ENCODE measurements at regions not wholly inside any gene's neighbourhood (a gene's known extent, or its start where the extent isn't known, plus 50 kb on each side); places are given as distances from the start of the nearest gene placed in this dataset.

DNA sequence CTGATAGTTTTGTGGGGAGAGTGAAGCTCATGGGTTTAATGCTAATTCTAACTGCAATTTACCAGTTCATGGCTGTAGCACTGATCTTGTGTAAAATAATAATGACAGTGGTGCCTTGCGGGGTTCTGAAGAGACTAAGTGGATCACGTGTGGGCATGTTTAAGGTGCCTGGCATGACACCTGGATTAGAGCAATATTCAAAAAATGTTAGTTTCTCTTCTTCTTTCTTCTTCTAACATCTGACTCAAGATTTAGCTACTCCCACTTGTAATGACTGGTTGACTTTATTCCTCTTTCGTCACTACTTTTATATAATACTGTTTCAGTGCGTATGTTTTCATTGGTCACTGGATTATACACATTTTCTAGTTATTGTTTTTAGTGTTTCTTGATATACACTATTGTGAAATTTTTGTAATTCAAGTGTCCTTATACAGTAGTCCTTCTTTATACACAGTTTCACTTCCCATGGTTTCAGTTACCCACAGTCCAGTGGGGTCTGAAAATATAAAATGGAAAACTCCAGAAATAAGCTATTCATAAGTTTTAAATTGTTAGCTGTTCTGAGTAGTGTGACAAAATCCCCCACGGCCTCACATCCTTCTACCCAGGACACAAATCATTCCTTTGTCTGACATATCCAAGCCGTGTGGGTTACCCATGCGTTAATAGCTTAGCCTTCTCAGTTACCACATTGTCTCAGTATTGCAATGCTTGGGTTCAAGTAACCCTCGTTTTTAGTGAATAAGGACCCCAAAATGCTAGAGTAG lies 662.2 kb upstream of the CNTNAP5 start (continued):
- no peak for TF ChIP-seq IRF3 (IDR thresholded peaks at IDR 0.05; ENCODE audit: low read depth, low read length)

GRCh38 chr2:123363826-123364225 lies 661.3 kb upstream of the CNTNAP5 start:
- H3K9ac ChIP-seq: no peak overlapping the region
- H3K9me3 ChIP-seq: peaks cover 16% of the 10 kb centered on the region
- POLR2A ChIA-PET: no interaction called here
- no peak overlapping the region for H2AFZ ChIP-seq (ENCODE audit: low read depth)
- no peak overlapping the region for H3K27ac ChIP-seq (ENCODE audit: low read depth in 2 of 2, low read length in 1 of 2)
- TF ChIP-seq TAF1 (IDR thresholded peaks at IDR 0.05; ENCODE audit: borderline replicate concordance, low read depth, low read length) (no peak), NRF1 (IDR thresholded peaks at IDR 0.05; ENCODE audit: low read depth, low read length) (no peak), MXI1 (IDR thresholded peaks at IDR 0.05; ENCODE audit: low read depth, low read length) (no peak), FOSL2 (IDR thresholded peaks at IDR 0.05; ENCODE audit: borderline replicate concordance, low read depth) (no peak), IRF3 (IDR thresholded peaks at IDR 0.05; ENCODE audit: low read depth, low read length) (no peak), USF1 (IDR thresholded peaks at IDR 0.05; ENCODE audit: borderline replicate concordance, low read depth) (no peak), TEAD4 (IDR thresholded peaks at IDR 0.05; ENCODE audit: borderline replicate concordance, insufficient read depth) (no peak), NFIC (IDR thresholded peaks at IDR 0.05; ENCODE audit: borderline replicate concordance) (no peak), POLR2AphosphoS5 (IDR thresholded peaks at IDR 0.05; ENCODE audit: low read depth, low read length) (no peak), RAD21 (IDR thresholded peaks at IDR 0.05; ENCODE audit: low read length) (no peak)
- no peaks in the 10 kb centered on the region for H3K4me1 ChIP-seq (ENCODE audit: control insufficient read depth in 1 of 2, insufficient read depth in 2 of 2, low read depth in 1 of 2, low read length in 1 of 2)
- H3K4me2 ChIP-seq: no peak overlapping the region
- WGBS (ENCODE audit: low lambda C conversion rate): 52% methylated on average over 2 of the region's 2 CpGs
- no peaks in the 10 kb centered on the region for H3K36me3 ChIP-seq (replicated peaks in 1 of 2; ENCODE audit: control insufficient read depth in 1 of 2, insufficient read depth in 2 of 2, low read length in 1 of 2)
- H3K79me2 ChIP-seq (ENCODE audit: insufficient read depth): no peaks in the 10 kb centered on the region
- H3F3A ChIP-seq (replicated peaks; ENCODE audit: insufficient read depth): no peaks in the 10 kb centered on the region
- H3K27me3 ChIP-seq (ENCODE audit: insufficient read depth): no peaks in the 10 kb centered on the region
- no peak for DNase-seq
- CTCF ChIA-PET: no interaction called here
- no peak overlapping the region for H3K4me3 ChIP-seq (ENCODE audit: low read depth in 2 of 2, low read length in 1 of 2)
- no peaks in the 10 kb centered on the region for H4K20me1 ChIP-seq (ENCODE audit: insufficient read depth)
- H3K9me2 ChIP-seq: no peaks in the 10 kb centered on the region

- no peak for DNase-seq
These were observed 660.7 kb upstream of the CNTNAP5 start for GRCh38 chr2:123364243-123364896.

More at GRCh38 chr2:123364243-123364896, 660.7 kb upstream of the CNTNAP5 start:
- peaks cover 16% of the 10 kb centered on the region for H3K9me3 ChIP-seq
- no peaks in the 10 kb centered on the region for H3K79me2 ChIP-seq (ENCODE audit: insufficient read depth)
- no peak overlapping the region for H3K4me3 ChIP-seq (ENCODE audit: low read depth in 2 of 2, low read length in 1 of 2)
- H2AFZ ChIP-seq (ENCODE audit: low read depth): no peak overlapping the region
- ChIA-PET CTCF (no interaction called here), POLR2A (no interaction called here)
- no peak overlapping the region for H3K27ac ChIP-seq (ENCODE audit: low read depth in 2 of 2, low read length in 1 of 2)
- H3K27me3 ChIP-seq (ENCODE audit: insufficient read depth): no peaks in the 10 kb centered on the region
- no peaks in the 10 kb centered on the region for H4K20me1 ChIP-seq (ENCODE audit: insufficient read depth)
- H3K36me3 ChIP-seq (replicated peaks in 1 of 2; ENCODE audit: control insufficient read depth in 1 of 2, insufficient read depth in 2 of 2, low read length in 1 of 2): no peaks in the 10 kb centered on the region
- H3K4me1 ChIP-seq (ENCODE audit: control insufficient read depth in 1 of 2, insufficient read depth in 2 of 2, low read depth in 1 of 2, low read length in 1 of 2): no peaks in the 10 kb centered on the region
- no peaks in the 10 kb centered on the region for H3F3A ChIP-seq (replicated peaks; ENCODE audit: insufficient read depth)
- H3K9ac ChIP-seq: no peak overlapping the region
- 23% methylated on average over 3 of the region's 3 CpGs for WGBS (ENCODE audit: low lambda C conversion rate)
- TF ChIP-seq MEF2A (IDR thresholded peaks at IDR 0.05; ENCODE audit: borderline replicate concordance, low read depth): no peak
- TF ChIP-seq YY1 (IDR thresholded peaks at IDR 0.05; ENCODE audit: low read depth): no peak
- TF ChIP-seq EP300 (IDR thresholded peaks at IDR 0.05; ENCODE audit: borderline replicate concordance in 1 of 2, low read depth in 1 of 2, low read length in 1 of 2): no peak
- no peak for TF ChIP-seq ELF1 (IDR thresholded peaks at IDR 0.05)
- TF ChIP-seq, protein P1, sequence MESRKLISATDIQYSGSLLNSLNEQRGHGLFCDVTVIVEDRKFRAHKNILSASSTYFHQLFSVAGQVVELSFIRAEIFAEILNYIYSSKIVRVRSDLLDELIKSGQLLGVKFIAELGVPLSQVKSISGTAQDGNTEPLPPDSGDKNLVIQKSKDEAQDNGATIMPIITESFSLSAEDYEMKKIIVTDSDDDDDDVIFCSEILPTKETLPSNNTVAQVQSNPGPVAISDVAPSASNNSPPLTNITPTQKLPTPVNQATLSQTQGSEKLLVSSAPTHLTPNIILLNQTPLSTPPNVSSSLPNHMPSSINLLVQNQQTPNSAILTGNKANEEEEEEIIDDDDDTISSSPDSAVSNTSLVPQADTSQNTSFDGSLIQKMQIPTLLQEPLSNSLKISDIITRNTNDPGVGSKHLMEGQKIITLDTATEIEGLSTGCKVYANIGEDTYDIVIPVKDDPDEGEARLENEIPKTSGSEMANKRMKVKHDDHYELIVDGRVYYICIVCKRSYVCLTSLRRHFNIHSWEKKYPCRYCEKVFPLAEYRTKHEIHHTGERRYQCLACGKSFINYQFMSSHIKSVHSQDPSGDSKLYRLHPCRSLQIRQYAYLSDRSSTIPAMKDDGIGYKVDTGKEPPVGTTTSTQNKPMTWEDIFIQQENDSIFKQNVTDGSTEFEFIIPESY (IDR thresholded peaks at IDR 0.05; ENCODE audit: borderline replicate concordance, low read depth): no peak
- TF ChIP-seq MXI1 (IDR thresholded peaks at IDR 0.05; ENCODE audit: low read depth, low read length): no peak
- TF ChIP-seq JUND (IDR thresholded peaks at IDR 0.05): no peak
- H3K9me2 ChIP-seq: no peaks in the 10 kb centered on the region
- no peak overlapping the region for H3K4me2 ChIP-seq

Measured in SK-N-SH (cell line).